ENCODE measurements at regions not wholly inside any gene's neighbourhood (a gene's known extent, or its start where the extent isn't known, plus 50 kb on each side); places are given as distances from the start of the nearest gene placed in this dataset.
"Not testable (repeated sequence)": the region's sequence is repeated elsewhere in the genome, so short reads cannot be mapped to it uniquely, and the experiment has no call there.

GRCh38 chr3:189419038-189419437, 212.2 kb upstream of the TP63 start:
- H3K4me3 ChIP-seq (ENCODE audit: low read length): no peak overlapping the region
- DNase-seq (ENCODE audit: low read depth): no peak
- no peak for TF ChIP-seq CTCF (conservative IDR thresholded peaks at IDR 0.05; ENCODE audit: low read length)

GRCh38 chr3:189419683-189420082, 211.5 kb upstream of the TP63 start:
- no peak for TF ChIP-seq CTCF (conservative IDR thresholded peaks at IDR 0.05; ENCODE audit: low read length)
- no peak overlapping the region for H3K4me3 ChIP-seq (ENCODE audit: low read length)
- DNase-seq (ENCODE audit: low read depth): no peak

- DNase-seq (ENCODE audit: low read depth): no peak
Measured at GRCh38 chr3:189424922-189425321, 206.3 kb upstream of the TP63 start.

GRCh38 chr3:189429019-189429418, 202.2 kb upstream of the TP63 start:
- no peak for DNase-seq (ENCODE audit: low read depth)
- TF ChIP-seq CTCF (conservative IDR thresholded peaks at IDR 0.05; ENCODE audit: low read length): no peak
- H3K4me3 ChIP-seq (ENCODE audit: low read length): no peak overlapping the region

More at GRCh38 chr3:189424922-189425321, 206.3 kb upstream of the TP63 start:
- no peak for TF ChIP-seq CTCF (conservative IDR thresholded peaks at IDR 0.05; ENCODE audit: low read length)
- no peak overlapping the region for H3K4me3 ChIP-seq (ENCODE audit: low read length)

- no peak for TF ChIP-seq CTCF (conservative IDR thresholded peaks at IDR 0.05; ENCODE audit: low read length)
- no peak for DNase-seq (ENCODE audit: low read depth)
- no peak overlapping the region for H3K4me3 ChIP-seq (ENCODE audit: low read length)
Measured at GRCh38 chr3:189430166-189430565, 201.0 kb upstream of the TP63 start.

- not testable (repeated sequence) for H3K4me3 ChIP-seq (ENCODE audit: low read length)
Measured at GRCh38 chr3:189442257-189442656, 188.9 kb upstream of the TP63 start.

GRCh38 chr3:189446959-189447560, 184.1 kb upstream of the TP63 start:
- H3K4me3 ChIP-seq (ENCODE audit: low read length): no peak overlapping the region
- no peak for TF ChIP-seq CTCF (conservative IDR thresholded peaks at IDR 0.05; ENCODE audit: low read length)
- DNase-seq (ENCODE audit: low read depth): no peak

More at GRCh38 chr3:189442257-189442656, 188.9 kb upstream of the TP63 start:
- DNase-seq (ENCODE audit: low read depth): not testable (repeated sequence)

- no peak for DNase-seq (ENCODE audit: low read depth)
- TF ChIP-seq CTCF (conservative IDR thresholded peaks at IDR 0.05; ENCODE audit: low read length): no peak
Measured at GRCh38 chr3:189449084-189449483, 182.1 kb upstream of the TP63 start.

More at GRCh38 chr3:189449084-189449483, 182.1 kb upstream of the TP63 start:
- H3K4me3 ChIP-seq (ENCODE audit: low read length): no peak overlapping the region

All from AG10803 (cell line).